Ecto neural progenitor cell (in vitro differentiated cells): ENCODE measurements at regions not wholly inside any gene's neighbourhood (a gene's known extent, or its start where the extent isn't known, plus 50 kb on each side); places are given as distances from the start of the nearest gene placed in this dataset.
"Not testable (repeated sequence)": the region's sequence is repeated elsewhere in the genome, so short reads cannot be mapped to it uniquely, and the experiment has no call there.

Experiments
- DNase-seq: peaks from one replicate; pipeline ENCODE4 v3.0.0-alpha.2; 2018; ENCODE audit warnings: low spot score

DNA sequence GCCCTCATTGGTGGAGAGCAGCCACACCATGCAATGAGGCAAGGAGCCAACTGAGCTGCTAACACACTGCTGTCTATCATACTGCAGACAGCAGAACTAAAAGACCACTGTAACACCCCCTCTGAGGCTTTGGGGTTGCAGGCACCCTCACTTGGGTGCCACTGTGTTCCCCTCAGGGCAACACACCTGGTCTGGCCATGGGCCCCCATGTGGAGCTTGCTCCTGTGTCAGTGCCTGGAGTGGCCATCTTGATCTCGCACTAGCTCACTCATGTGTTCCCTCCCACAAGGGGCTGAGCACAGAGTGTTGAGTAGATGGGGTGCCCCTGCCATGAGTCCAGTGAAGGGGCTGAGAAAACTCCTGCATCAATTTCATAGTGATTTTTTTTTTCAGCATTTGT, 532.4 kb upstream of the FTMT start:
- DNase-seq: no peak

DNA sequence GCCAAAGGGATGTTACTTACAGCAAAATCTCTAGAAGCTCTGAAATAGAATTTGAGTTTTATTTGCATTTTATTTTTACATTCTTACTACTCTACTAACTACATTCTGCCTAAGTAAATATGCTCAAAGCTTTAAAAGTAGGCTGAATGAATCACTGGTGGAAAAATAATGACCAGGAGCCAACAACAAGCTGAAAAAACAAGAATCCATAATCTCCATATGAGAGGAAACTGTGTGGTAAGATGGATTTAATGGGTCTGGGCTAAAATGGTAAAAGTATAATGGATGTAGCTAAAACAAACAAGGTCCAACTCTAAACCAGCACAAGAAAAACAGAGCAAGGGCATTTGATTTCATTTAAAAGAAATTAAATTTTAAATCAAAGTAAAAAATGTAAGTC, 525.8 kb upstream of the FTMT start:
- DNase-seq: no peak

DNA sequence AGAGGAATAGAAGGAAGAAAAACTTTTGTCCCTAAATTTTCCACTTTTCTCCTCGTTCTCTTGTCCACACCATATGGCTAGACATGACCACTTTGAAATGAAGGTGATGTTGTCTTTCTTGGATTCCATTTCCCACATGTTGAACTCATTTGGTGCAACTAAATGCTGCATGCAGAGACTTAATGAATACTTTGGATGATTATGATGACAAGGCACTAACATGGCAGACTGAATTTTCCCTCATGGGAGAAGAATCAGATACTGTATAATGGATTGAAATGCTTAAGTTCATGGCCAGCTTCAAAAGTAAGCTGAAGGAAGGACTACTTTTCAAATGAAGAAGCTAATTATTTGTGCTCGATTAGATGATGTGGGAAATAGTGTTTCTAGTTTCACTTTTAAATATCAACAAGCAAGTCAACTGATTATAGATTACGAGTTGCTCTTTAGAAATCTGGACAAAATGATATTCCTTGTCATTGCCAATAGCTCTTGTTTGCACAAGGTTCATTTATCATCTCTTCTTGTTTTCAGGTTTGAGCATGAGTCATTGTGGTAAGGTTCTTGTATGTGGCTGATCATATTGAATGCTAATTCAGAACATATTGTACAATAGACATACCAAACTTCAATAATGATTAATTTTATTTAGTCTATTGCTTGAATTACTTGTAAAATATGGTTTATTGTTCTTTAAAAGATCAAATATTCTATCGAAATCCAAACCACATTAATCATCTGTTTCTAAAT, 501.3 kb upstream of the FTMT start:
- DNase-seq: no peak

DNA sequence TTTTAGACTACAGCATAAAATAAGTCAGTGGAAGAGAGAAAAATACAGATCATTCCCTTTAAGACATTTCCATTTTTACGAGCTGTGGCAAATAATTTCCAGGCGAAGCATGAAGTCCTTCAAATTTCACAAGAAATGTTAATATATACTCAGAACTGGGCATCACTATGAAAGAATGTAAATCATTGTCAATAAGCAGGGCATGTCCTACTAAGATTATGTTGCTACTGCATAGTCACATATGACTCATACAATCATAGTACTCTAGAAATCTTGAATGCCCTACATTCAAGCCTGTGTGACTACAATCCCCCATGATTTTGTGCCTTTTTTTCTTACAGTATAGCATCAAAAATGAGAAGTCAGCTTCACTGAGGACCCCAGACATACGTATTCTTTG, 485.2 kb upstream of the FTMT start:
- DNase-seq: no peak

DNA sequence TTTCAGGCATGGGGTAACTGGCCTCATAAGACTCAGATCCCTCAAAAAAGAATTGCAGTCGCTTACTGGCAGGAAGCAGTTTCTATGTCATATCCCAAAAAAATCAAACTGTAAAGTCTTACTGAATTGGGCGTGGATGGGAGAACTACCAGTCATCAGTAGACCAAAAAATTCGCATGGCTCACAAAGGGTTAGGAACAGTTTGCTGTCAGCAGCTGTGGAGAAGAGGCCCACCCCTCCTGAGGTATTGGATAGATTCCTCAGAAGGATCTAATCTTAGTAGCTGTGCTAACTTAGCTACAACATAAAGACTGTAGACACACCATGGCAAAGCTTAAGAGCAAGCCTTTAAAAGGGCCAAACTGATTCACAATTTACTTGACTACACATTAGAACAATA, 478.3 kb upstream of the FTMT start:
- no peak for DNase-seq

DNA sequence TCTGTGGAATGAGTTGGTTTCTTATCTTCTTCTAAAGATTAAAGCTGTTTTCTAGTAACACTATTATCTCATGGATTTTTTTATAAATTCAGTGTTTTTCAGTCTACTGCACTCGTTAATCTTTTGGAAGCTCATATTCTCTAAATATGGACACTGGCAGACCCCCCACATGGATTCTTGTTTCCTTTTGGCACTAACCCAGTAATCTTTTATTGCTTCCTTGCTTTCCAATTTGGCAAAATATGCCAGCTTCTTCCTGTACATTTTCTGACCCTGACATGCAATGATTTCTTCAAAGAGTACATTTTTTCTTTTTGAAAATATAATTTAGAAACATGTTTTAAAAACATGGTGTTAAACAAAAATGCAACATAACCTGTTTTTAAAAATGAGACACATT, 474.2 kb upstream of the FTMT start:
- DNase-seq: no peak

DNA sequence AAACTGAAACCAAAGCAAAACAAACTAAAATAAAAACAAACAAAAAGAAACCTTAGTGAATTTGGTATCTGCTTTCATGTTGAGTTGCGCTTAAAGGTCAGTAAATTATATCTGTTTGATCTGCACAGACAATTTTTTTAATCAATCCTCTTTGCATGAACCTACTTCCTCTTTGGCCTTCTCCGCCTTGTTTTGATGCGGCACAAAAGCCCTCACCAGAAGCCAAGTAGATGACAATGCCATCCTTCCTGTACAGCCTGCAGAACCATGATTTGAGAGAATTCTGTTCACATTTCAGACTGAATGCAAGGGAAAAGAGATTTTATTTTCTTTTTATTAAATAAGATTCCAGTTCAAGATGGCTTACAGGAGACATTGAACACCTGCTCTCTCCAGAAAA, 473.6 kb upstream of the FTMT start:
- no peak for DNase-seq

DNA sequence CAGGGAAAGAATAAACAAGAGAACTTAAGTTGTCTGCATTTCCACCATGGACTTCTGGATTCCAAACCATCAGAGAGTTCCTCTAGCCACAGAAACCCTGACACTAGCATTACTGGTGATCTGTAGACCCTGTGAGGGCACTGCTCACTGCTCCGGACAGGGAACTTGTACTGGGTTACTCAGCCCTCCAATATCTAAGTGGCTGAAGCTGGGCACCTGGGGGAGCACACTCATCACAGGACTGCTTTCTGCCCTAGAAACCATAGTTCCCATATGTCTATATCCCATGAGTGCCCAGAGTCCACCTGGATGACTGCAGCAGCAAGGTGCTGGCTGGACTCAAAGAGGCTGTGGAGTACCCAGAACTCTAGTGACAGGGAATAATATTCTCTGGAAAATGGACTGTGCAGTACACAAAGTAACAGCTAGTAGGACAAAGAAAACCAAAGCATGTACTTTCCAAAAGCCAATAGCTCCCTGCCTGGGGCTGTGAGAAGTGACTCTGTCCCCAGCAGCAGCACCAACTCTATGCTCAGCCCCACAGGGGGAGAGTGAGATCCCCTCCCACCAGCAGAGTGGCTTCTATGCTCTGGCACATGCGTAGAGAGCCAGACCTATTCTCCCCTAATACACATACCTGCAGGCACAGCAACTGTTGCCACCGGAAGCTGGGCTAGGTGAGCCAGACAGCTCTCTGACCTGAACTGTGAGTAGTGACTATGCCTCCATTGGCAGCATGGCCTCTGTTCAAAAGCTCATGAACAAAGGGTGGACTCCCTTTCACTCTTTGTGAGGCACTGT, 472.9 kb upstream of the FTMT start:
- DNase-seq: no peak

DNA sequence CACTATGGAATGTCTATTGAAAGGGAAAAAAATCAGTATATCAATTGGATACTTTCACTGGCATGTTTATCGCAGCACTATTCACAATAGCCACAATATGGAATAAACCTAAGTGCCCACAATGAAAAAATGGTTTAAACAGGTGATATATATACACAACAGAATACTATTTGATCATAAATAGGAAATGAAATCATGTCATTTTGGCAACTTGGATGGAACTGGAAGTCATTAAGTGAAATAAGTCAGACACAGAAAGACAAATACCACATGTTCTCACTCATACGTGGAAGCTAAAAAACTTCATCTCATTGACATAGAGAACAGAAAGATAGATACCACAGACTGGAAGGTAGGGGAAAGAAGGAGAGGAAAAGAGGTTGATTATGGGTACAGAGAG, 471.6 kb upstream of the FTMT start:
- DNase-seq: no peak

DNA sequence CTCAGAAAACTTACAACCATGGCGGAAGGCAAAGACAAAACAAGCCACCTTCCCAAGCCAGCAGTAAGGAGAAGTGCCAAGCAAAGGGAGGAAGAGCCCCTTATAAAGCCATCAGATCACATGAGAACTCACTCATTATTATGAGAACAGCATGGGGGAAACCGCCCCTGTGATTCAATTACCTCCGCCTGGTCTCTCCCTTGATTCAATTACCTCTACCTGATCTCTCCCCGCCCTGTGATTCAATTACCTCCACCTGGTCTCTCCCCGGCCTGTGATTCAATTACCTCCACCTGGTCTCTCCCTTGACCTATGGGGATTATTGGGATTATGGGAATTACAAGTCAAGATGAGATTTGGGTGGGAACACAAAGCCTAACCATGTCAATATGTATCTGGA, 467.3 kb upstream of the FTMT start:
- DNase-seq: no peak

DNA sequence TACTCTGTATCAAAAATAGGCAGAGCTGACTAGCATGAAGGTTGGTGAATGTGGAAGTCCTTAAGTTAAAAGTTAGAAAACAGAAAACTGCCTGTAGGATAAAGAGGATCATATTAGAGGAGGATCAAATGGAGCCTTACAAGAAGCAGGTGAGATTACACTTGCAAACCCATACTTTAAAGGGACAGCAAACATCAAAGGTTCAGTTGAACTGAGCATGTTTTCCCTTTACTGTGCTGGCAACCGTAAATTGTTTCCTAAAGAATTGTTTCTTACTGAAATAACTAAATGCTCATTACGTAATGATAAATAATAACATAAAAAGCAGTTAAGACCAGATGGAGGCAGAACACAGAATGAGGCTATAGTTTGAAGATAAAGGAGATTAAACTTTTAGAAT, 465.3 kb upstream of the FTMT start:
- DNase-seq: no peak

DNA sequence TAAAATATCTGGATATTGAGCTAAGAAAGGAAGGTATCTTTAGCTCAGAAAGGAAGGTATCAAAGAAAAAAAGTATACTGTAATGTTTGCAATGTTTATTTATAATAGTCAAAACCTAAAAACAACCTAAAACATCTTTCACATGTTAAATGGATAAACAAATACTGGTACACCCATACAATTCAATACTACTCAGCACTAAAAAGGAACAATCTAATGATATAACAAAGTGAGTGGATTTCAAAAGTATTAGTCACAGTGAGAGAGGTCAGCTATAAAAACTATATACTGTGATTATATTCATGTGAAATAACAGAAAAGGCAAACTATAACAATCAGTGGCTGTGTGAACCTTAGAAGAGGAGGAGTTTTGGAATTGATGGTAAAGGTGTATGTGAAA, 455.0 kb upstream of the FTMT start:
- DNase-seq: no peak

DNA sequence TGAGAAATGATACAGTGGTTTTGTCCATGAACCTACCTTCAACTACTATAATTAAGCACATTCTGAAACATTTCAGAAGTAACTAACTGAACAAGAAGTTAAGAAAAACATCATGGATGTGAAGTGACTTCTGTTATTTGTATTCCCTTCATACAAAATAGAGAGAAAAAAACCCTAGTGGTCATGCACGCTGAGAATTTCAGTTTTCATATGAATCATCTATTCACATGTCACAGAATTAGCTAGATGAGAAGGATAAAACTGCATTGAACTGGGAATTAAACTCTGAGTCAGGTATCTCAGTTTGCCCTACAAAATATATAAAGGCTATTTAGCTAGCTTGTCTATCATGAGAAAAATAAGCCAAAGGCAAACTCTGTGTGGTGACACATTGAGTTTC, 451.8 kb upstream of the FTMT start:
- no peak for DNase-seq

DNA sequence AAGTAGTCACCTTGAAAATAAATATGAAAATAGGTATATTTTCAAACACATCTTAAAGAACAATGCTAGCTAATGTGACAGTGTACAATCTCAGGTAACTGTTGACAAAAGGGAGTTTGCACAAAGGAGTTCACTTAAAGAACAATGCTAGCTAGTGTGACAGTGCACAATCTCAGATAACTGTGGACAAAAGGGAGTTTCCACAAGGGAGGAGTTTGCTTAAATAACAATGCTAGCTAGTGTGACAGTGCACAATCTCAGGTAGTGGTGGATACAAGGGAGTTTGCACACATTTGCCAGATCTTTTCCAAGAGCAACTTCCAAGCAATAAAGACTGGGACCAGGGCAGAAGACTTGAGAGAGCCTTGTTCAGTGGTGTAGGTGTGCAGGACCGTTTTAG, 442.9 kb upstream of the FTMT start:
- DNase-seq: no peak

DNA sequence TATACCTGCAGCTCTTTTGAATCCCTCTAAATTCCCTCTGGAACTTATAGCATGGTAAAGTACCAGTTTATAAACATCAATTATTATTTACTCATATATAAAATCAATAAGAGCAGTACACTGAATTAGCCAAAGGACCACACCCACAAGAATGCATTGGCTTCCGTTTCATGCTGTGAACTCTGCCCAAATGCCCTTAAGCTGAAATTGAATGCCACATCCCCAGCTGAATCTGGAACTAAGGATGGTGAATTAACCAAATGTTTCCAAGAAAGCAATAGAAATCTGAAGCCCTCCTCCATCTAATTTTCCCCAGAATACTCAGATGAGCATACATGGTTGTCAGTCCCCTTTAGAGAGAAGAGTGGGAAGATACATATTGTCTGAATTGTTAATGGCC, 436.4 kb upstream of the FTMT start:
- no peak for DNase-seq

DNA sequence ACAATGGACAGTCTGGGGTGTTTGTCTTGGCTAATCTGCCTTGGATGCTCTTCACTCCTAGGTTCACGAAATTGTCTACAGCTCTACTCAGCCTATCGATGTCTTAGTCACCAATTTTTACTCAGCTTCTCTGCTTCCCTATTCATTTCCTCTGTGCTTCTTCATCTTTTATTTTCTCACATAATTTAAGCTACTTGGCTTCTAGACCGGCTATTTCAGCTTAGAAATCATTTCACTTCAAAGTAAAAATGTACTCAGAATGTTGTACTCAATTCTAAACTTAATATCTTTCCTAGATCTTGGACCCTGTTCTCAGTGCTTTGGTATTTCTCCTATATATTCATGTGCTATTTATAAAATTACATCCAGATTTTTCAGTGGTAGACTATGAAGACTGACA, 430.0 kb upstream of the FTMT start:
- no peak for DNase-seq

DNA sequence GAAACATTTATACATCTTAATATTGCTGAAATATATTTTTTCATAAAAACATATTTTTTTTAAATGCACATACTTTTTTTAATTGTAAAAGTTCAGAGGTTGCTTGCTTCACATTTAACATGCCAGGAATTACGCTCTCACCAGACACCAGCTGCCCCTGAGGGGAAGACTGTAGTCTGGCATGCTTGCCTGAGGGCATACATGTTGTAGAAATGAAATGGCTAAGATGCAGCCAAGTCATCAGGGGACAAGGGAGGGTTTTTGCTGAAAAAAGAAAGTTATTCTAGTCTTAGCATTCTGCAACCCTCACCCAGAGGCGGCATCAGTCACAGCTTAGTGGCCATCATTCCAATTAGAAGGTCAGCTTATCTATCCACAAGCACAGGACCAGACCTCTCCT, 426.7 kb upstream of the FTMT start:
- DNase-seq: no peak

DNA sequence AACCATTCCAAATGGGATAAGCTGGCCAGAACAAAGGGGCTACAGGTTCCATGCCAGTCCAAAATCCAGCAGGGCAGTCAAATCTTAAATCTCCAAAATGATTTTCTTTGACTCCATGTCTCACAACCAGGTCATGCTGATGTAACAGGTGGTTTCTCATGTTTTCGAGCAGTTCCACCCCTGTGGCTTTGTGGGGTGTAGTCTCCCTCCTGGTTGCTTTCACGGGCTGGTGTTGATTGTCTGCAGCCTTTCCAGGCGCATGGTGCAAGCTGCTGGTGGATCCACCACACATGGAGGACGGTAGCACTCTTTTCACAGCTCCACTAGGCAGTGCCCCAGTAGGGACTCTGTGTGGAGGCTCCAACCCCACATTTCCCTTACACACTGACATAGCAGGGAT, 425.5 kb upstream of the FTMT start:
- DNase-seq: no peak

DNA sequence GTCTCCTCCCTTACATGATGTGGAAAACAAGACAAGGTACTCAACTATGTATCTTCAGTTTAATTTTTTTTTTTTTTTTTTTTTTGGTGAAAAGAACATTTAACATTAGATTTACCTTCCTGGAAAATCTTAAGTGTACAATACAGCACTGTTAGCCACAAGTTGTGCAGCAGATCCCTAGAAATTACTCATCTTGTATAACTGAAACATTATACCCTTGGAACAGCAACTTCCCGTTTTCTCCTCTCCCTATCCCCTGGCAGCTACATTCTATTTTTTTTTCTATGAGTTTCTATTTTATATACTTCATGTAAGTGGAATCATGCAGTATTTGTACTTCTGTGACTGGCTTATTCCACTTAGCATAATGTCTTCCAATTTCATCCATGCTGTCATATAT, 421.9 kb upstream of the FTMT start:
- no peak for DNase-seq

DNA sequence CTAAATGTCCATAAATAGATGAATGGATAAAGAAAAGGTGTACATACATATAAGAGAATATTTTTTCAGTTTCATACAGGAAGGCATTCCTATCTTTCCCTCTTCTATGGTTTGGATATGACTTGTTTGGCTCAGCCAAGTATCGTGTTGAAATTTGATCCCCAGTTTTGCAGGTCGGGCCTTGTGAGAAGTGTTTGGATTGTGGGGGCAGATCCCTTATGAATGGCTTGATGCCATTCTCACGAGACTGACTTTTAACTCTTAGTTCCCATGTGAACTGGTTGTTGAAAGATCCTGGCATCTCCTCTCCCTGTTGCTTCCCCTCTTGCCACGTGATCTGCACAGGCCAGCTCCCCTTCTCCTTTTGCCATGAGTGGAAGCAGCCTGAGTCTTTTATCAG, 421.1 kb upstream of the FTMT start:
- no peak for DNase-seq

DNA sequence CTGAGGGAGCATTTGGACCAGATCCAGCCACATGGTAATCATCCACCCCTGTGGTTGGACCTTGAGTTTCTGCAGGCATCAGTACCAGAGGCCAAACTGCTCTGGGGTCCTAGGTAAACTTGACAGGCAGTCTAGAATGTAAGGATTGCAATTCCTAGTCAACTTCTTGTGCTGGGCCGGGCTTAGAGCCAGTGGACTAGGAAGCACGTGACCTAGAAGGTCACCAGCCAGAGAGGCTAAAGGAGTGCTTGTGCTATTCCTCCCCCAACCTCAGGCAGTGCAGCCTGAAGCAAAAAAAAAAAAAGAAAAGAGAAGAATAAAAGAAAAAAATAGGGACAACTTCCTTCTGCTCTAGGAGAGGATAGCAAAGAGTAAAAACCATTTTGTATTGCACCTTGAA, 406.2 kb upstream of the FTMT start:
- DNase-seq: no peak

DNA sequence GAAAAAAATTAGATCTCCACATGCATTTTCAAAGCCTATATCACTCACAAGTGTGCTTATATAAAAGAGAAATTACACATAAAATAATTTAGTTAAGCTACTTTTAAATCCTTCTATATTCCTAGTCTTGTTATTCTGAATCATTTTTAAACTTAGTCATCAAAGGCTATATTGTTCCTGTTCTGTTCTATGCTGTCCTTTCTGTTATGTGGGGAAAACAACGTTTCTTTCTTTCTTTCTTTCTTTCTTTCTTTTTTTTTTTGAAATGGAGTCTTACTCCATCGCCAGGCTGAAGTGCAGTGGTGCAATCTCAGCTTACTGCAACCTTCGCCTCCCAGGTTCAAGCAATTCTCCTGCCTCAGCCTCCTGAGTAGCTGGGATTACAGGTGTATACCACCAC, 389.2 kb upstream of the FTMT start:
- DNase-seq: no peak

DNA sequence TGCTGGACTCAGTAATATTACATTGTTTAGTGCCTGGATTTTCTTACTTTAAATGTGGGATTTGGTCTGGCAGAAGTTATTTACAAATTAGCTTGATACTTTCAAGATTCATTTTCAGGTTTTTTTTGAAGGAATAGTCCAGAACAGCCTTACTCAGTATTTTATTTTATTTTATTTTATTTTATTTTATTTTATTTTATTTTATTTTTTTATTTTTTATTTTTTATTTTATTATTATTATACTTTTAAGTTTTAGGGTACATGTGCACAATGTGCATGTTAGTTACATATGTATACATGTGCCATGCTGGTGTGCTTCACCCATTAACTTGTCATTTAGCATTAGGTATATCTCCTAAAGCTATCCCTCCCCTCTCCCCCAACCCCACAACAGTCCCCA, 380.5 kb upstream of the FTMT start:
- not testable (repeated sequence) for DNase-seq

DNA sequence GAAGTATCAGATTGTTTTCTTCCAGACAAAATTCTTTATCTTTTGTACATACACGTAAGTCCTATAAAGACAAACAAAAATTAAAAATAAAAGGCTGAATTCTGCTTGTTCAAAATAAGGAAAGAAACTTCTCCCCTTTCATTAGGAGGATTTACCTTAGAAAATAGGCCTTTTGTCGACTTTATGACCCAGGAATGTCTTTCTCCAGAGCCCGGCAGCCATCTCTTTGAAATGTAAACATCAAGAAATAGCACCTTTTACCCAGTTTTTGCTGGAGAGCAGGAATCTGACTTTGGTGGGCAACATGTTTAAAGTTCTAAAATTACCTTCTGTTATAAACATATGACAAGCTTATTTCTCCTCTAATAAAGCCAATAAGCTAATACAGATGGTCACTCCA, 373.0 kb upstream of the FTMT start:
- DNase-seq: no peak
